Smooth muscle cell of the brain vasculature (primary cell): ENCODE measurements at regions not wholly inside any gene's neighbourhood (a gene's known extent, or its start where the extent isn't known, plus 50 kb on each side); places are given as distances from the start of the nearest gene placed in this dataset.
"Not testable (repeated sequence)": the region's sequence is repeated elsewhere in the genome, so short reads cannot be mapped to it uniquely, and the experiment has no call there.

Experiments used
- DNase-seq: peaks from one replicate; pipeline ENCODE4 v3.0.0-alpha.2; 2012; ENCODE audit warnings: low read depth, low spot score

DNA sequence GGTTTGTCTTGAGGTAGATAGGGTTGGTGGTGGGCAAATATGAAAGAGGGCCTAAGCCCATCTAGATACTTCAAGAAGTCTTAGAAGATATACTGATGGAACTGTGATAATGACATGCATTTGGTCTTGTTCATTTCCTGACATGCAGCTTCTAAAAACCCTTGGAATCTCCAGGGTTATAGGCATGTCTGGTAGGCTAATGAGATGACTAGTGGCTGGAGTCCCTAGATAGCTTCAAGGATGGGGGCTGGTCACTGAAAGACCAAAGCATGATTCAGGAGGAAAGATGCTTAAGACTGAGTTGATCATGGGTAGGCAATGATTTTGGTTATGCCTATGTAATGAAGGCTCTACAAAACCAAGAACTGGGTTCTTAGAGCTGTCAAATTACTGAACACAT lies 217.9 kb upstream of the MOCS1 start:
- no peak for DNase-seq

DNA sequence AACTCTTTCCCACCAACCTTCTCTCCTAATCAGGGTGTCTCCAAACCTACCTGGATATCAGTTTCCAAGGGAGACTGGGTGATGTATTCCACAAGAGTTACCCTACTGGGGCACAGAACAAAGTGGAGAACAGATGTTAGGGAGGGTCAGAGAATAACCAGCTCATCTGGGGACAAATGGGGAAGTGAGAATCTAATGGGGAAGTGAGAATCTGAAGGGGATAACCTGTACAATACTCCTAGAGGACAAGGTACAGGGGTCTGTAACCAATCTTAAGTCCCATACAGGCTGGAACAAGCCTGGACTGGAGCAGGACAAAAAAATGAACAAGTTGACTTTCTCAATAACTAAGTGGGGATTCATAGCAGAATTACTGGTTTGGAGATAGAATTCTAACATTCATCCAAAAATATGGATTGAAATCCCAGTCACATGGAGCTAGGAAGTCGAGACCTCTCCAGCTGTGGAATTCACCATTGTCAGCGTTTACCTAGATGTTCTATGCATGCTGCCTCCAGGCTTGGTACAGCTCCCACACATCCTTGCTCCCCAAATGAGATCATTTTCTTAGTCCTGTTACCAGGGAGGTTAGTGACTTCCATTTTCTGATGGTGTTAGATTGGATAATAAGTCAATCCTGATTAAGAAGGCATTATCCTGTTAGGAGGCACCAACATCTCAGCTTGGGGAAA lies 214.8 kb upstream of the MOCS1 start:
- DNase-seq = no peak

DNA sequence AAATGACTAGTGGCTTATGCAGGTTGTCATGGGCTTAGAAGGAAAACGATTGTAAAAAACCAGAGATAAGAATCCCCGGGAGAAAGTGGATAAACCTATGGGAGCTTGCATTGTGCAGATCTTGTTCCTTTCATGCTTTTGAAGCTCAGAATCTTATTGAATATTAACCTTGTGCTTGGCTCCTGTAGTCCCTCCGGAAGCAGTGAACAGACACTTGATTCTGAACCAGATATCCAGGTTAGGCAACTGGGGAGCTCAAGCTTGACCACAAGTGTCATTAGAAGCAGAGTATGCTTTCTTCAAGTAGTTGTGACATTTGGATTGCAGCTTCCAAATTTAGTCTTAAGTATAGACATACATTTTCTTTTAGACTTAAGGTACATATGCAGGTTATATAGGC lies 212.6 kb upstream of the MOCS1 start:
- no peak for DNase-seq

DNA sequence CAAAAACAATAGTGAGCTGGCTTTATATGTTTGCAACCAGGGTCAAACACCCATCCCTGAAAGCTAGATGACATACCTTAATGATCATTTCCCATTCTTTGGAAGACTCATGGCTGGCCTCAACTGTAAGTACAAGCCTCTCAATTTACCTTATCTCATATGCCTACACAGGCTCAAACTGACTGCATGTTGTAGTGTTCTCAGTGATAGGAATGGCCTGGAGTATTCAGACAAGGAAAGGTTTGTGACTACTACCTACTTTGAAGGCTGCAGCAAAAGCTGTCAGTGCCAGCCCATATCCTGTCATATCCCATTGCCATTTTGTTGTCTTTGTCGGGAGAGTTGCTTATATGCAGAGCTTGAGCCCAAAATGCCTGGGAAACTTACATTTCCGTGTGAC lies 205.2 kb upstream of the MOCS1 start:
- no peak for DNase-seq

DNA sequence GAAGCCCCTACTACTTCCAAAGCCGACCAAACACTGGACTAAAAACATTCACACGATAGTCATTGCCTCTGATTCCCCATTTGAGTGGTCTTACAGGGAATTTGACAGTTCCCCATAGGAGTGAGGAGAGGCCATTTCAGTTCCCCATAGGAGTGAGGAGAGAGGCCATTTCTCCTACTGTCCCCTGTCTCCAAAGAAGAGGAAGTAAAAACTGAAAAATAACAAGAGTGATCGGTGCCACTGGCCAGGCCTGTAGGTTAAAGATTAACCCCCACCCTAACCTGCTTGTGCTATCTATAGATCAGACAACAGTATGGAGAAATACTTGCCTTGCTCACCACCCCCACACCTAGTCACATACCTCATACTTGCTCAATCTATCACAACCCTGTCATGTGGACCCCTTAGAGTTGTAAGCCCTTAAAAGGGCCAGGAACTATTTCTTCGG lies 204.0 kb upstream of the MOCS1 start:
- no peak for DNase-seq

DNA sequence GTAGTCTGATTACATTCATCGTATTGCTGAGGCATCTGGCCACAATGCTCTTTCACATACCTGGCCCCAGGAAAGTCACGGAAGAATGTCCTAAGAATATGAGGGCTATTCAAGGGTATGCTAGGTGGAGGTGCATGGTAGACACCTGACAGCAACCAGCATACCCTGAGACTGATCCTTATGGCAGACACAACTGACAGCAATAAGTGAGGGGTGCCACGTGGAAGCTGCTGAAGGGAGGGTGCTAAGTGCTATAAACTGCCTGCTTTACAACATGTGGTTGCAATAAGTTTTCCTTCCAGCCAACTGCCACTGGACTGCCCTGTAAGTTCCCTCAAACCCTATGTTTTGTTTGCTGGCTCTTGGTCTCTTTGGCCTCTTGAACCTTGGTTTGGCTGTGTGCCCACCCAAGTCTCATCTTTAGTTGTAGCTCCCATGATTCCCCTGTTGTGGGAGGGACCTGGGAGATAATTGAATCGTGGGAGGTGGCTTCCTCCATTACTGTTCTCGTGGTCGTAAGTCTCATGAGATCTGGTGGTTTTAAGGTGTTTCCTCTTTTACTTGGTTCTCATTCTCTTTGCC lies 201.3 kb upstream of the MOCS1 start:
- no peak for DNase-seq

DNA sequence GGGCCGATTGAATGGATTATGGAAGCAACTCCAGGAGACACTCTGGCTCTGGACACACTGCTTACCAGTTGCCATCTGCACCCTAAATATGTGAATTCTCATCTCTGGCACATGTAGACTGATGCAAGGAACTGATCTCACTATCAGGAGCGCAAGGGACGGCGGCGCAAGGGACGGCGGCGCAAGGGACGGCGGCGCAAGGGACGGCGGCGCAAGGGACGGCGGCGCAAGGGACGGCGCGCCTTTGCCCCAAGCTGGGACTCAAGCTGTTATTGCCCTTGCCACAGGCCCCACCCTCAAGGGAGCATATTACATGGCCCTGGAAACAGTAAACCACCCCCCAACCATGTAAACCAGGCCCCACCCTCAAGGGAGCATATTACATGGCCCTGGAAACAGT lies 199.7 kb upstream of the MOCS1 start:
- not testable (repeated sequence) for DNase-seq

DNA sequence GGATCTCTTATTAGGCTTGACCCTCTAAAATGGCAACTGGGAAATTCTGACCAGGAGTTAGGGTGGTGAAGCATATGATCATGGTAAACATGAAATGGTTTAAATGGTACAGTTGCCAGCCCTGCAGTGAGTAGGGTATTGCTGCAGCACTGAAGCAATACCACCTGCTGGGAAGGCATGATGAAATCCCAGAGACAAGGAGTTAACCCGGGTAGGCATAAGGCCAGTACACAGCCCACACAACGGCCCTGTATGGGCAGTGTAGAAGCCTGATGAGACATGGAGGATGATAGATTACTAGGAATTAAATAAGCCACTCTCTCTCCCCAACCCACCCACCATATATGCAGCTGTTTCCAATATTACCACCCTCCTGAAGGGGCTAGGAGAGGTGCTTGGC lies 197.4 kb upstream of the MOCS1 start:
- no peak for DNase-seq

DNA sequence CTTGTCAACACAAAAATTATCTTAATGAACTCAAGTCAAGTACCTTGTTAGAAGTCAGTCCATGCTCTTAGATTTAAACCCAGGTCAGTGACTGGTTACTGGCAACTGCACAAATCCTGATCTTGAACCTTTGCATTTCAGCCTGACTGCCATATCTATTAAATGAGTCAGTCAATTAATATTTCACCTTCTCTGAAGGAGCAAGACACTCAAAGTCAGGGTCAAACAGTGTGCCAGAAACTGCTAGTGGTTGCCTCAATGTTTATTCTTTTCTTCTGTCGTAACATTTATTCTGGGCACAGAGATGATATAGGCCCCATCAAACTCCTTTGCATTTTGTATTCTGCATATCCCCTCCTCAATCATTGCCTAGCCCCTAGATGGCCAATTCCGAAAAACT lies 193.9 kb upstream of the MOCS1 start:
- no peak for DNase-seq

DNA sequence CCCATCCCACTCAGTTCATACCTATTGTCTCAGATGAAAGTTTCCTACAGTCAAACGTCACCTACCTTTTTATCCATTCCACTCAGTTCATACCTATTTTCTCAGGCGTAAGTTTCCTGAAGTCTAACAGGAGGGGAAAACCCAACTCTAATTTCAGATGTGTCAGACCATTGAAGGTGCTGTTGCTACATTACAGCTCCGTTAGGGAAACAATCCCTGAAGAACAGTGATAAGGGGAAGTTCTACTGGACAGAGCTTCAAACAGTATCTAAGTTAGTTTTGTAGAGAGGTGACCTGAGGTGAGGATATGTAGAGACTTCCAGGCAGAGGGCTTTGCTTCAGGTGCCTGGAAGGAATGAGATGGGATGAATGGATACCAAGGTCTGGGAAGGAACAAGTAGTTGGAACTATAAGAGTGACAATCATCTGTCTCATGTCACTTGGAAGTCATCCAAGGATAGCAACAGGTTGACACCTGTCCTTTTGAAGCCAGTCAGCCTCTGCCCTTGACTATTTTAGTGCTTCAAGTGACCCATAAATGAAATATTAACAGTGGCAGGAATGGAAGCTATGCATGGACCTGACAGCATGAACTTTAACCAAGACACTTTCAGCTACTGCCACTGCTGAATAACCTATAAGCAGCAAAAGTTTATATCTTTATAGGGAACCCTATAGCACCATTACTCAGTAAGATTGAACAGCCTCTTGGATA lies 191.6 kb upstream of the MOCS1 start:
- no peak for DNase-seq

DNA sequence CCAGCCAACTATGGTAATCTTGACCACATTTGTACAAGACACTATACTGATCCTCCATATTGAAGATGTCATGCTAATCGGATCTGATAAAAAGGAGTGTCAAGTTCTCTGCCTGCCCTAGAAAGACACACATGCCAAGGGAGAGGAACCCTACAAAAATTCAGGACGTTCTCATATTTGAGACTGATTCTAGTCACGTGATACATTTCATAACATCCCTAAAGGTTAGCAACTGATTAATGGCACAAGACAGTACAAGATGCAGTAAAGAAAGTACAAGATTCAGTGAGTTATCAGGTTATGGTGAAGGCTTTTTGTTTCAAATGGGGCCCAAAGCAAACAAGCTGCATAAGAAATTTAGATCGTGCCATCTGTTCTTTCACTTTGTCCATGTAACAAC lies 190.7 kb upstream of the MOCS1 start:
- DNase-seq = no peak

DNA sequence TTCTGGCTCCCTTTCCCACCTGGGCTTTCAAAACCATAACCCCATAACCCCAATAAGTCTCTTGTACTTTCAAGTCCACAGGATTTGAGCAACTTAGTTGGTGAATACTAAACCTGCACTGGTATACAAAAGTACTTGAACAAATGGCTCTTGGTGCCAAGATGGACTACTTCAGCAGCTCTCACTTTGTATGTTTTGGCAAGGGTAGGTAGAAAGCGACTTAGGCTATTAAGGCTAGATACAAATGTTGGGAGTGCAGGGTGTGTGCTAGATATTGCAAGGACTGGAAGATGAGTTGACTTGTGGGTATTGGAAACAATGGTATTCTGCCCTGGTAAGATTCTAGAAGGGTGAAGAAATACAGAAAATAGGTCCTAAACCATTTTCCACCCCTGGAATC lies 182.6 kb upstream of the MOCS1 start:
- no peak for DNase-seq

DNA sequence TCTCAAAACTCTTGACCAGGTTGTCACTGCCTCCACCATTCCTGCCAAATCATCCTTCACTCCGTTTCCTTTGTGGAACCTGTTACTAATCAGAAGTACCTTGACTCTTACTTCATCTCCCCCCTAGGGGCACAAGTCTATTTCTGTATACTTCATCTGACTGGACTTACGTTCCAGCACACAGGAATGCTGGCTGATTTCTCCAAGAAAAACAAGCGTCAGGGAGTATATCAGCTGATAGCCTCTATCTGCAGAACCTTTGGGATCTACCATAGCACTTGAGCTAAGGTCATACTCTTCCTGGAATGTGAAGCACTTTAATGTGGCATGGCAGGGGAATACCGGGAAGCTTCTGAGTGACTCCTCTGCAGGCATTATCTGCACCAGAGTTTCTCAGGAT lies 178.1 kb upstream of the MOCS1 start:
- DNase-seq = no peak

DNA sequence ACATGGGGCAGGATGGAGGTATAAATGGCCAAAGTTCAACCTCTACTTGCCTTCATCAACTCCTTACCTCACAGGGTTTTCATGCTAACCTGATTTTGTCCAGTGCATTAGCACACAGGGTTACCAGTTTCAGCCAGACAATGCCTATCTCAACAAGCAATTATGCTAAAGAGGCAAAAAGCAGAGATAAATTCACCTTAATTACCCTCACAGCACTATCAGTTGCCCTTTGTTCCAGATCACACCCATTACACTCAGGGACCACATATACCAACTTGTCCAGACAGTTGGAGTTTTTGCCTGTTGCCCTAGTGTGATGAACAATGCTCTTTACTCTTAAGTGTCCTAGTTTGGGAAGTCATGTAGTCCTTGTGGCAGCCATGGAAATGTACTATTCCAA lies 174.5 kb upstream of the MOCS1 start:
- DNase-seq = no peak

DNA sequence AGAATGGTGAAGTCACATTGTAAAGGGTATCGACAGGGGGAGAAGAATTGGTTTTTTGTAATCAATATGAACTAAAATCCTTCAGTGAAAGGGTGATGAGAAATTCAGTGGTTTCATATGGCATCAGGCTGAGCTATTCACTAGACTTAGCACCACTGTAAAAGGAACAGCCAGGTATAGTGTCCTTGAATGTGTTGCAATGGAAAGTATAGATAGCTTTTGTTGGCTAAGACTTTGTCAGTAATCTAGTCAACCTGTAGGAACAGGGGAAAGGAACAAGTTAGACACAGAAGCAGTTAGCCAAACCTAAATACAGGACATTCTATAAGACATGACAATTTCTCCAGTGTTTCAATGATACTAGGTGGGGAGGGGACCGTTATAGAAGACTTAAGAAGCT lies 172.6 kb upstream of the MOCS1 start:
- DNase-seq = no peak

DNA sequence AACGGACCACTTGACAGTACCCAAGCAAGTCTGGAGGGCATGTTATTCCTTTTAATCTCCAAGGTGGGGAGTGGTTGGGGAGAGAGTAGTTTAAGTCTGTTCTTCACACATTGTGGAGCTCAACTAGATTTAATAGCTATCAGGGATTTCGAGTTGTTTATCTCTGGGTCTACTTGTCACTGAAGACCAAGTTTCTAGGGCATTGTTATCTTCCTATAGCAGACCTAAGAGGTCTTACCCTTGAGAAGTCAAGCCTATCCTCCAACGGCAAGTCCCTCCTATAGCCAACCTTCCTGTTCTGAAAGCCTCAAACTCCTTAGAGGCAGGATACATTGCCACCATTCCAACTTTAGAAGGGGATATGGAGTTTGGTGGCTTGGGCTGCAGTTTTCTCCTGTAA lies 164.5 kb upstream of the MOCS1 start:
- DNase-seq = no peak

DNA sequence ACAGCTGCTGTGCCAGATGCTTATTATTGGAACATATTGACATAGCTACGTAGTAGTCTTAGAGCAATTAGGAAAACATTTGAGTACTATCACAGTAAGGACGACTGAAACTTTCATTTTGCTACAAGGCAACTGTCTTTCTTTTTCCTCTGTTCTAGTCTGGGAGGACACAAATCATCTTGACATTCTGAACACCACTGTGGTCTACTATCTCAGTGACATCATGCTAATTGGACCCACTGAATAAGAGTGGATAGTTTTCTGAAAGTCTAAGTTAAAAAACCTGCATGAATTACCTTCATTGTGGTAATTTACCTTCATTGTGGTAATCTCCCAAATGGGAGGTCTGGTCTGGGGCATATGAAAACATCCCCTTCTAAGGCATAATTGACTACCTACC lies 163.3 kb upstream of the MOCS1 start:
- DNase-seq = no peak

DNA sequence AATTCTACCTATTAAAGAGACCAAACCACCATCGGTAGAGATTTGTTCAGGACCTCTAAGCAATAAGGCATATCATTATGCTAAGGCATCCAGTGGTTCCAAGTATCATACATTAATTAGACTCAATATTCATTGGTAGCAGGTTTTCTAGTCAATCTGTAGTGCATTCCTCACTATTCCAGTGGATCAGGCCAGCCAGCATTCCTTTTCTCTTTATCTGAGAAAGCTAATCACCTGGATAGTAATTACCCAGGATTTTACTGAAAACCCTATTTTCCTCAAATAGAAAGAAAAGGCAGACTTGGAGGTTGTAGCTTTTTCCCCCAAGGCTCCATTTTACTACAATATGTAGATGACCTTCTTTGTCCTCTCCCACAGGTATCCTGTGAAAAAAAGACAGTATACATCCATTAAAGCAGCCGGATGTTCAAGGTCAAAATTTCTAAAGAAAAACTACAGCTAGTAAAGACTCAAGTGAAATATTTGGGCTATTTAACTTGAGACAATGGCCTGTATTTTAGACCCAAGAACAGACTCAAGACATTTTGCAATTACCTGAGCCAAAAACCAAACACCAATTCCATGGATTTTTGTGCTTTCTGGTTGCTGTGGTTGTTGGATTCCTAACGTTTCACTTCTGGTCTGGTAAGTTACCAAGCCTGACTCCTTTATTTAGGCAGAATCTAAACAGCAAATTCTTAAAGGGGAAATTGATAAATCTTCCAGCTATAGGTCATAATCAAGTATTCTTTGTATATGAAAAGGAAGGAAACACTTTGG lies 149.1 kb upstream of the MOCS1 start:
- no peak for DNase-seq

DNA sequence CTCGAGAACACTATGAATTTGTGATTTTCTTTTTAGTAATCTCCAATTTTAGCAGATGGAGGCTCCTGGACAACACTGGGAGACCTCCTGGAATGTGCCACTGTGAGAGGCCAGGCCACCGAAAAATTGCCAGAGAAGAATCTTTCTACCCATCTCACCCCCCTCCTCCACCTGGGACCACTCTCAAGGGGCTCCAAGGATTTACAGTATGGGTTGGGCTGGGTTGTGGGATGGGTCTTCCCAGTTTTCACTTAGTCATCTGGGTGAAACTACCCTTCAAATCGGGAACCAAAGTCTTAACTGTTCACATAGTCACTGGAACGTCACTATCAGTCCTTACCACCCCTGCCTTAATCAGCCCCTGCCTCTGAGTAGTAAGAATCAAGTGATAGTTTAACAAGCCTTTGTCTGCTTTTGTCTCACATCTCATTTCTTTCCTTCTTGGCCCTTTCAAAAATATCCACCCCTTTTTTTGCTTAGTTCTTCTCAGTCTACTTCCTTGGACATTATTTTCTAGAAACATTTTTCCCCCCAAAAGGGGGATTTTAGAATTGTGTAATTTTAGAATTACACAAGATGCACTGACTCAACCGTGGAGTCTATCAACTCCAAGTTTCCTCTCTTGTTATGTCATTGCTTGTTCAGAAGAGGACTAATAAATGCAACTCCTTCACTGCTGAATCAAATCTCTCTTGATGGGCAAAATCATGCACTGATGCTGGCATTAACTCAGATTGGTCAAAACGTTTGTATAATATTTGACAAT lies 148.2 kb upstream of the MOCS1 start:
- no peak for DNase-seq

DNA sequence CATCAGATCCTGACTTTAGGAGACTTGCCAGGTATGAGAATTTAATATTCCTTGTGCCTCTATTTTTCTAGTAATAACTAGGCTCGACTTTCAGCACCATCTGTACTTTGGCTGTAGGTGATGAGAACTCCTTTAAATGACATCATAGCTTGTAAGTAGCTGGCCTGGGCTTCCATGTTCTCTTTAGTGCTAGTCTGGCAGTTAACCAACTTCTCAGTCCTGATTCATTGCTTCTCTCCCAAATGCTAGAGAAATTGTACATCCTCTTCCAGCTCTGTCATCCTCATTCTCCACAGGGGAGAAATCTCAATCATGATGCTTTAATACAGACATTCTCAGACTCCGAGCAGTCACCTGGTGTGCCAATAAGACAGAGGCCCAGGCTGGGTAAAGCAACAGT lies 143.5 kb upstream of the MOCS1 start:
- no peak for DNase-seq

DNA sequence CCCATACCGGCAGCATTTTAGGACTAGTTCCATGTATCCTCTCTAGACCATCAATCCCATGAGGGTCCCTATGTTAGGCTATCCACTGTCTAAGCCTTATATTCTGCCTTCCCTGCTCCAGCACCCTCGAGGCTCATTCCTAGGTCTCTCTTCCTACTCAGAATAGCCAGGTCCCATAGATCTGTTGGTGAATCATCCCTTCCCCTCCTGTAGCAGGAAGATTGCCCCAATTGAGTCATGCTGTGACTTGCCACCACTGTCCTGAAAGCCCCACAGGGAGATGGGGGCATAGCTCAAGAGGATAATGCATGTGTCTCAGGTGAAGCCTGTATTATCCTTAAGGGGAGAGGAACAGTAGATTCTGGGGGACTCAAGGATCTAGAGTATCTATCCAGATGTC lies 143.1 kb upstream of the MOCS1 start:
- no peak for DNase-seq
